Type B pancreatic cell (in vitro differentiated cells): ENCODE measurements at regions not wholly inside any gene's neighbourhood (a gene's known extent, or its start where the extent isn't known, plus 50 kb on each side); places are given as distances from the start of the nearest gene placed in this dataset.

ENCODE experiments used
- DNase-seq: peaks from one replicate; pipeline ENCODE4 v3.0.0; 2021; ENCODE audit warnings: mixed read lengths; ENCODE audit not compliant: unreplicated experiment; ENCODE audit errors: extremely low spot score
- H3K27ac Mint-ChIP-seq: 2 replicates; pipeline ENCODE4 v1.8.0; 2021; ENCODE audit warnings: mild to moderate bottlenecking, mixed read lengths
- H3K27me3 Mint-ChIP-seq: 2 replicates; pipeline ENCODE4 v1.8.0; 2021; ENCODE audit warnings: mixed read lengths
- H3K36me3 Mint-ChIP-seq: 2 replicates; pipeline ENCODE4 v1.8.0; 2021; ENCODE audit warnings: mixed read lengths
- H3K4me1 Mint-ChIP-seq: one replicate; pipeline ENCODE4 v1.8.0; 2021; ENCODE audit warnings: mixed read lengths; ENCODE audit not compliant: unreplicated experiment
- H3K4me3 Mint-ChIP-seq: 2 replicates; pipeline ENCODE4 v1.8.0; 2021; ENCODE audit warnings: mild to moderate bottlenecking, mixed read lengths
- H3K9me3 Mint-ChIP-seq: 2 replicates; pipeline ENCODE4 v1.8.0; 2021; ENCODE audit warnings: mixed read lengths
- CTCF ChIP-seq: fragments of 200-600 bp; sonication (generic); conservative IDR thresholded peaks from 2 replicates; pipeline ENCODE4 v1.5.0; 2021; ENCODE audit warnings: antibody characterized with exemption, mild to moderate bottlenecking

- Mint-ChIP-seq H3K9me3 (no peaks in the 10 kb centered on the region), H3K27ac (no peak overlapping the region), H3K27me3 (peaks cover 2% of the 10 kb centered on the region), H3K36me3 (no peaks in the 10 kb centered on the region), H3K4me3 (no peak overlapping the region), H3K4me1 (peaks cover 4% of the 10 kb centered on the region)
- DNase-seq: no peak
- TF ChIP-seq CTCF: no peak
Observed at GRCh38 chr20:40939667-40940066, 89.0 kb upstream of the TOP1 start.

- DNase-seq: no peak
- no peaks in the 10 kb centered on the region for H3K9me3 Mint-ChIP-seq
- no peaks in the 10 kb centered on the region for H3K36me3 Mint-ChIP-seq
- peaks cover 18% of the 10 kb centered on the region for H3K4me1 Mint-ChIP-seq
- no peak overlapping the region for H3K27ac Mint-ChIP-seq
- H3K4me3 Mint-ChIP-seq: no peak overlapping the region
- peaks cover 15% of the 10 kb centered on the region for H3K27me3 Mint-ChIP-seq
- TF ChIP-seq CTCF: no peak
Observed at GRCh38 chr20:40941133-40941610, 87.5 kb upstream of the TOP1 start.

DNA sequence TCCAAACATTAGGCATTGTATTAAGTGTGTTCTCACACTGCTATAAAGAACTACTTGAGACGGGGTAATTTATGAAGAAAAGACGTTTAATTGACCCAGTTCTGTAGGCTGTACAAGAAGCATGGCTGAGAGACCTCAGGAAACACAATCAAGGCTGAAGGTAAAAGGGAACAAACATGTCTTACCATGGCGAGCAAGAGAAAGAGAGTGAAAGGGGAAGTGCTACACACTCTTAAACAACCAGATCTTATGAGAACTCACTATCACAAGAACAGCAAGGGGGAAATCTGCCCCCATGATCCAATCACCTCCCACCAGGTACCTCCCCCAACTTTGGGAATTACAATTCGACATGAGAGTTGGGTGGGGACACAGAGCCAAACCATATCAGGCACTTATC is 86.6 kb upstream of the TOP1 start:
- no peak for DNase-seq
- Mint-ChIP-seq H3K4me1 (peaks cover 21% of the 10 kb centered on the region), H3K27me3 (peaks cover 17% of the 10 kb centered on the region), H3K4me3 (no peak overlapping the region), H3K9me3 (no peaks in the 10 kb centered on the region), H3K36me3 (no peaks in the 10 kb centered on the region), H3K27ac (no peak overlapping the region)
- TF ChIP-seq CTCF: no peak

- Mint-ChIP-seq H3K4me3 (no peak overlapping the region), H3K27me3 (peaks cover 20% of the 10 kb centered on the region), H3K27ac (no peak overlapping the region), H3K9me3 (no peaks in the 10 kb centered on the region), H3K4me1 (peaks cover 21% of the 10 kb centered on the region), H3K36me3 (no peaks in the 10 kb centered on the region)
- no peak for DNase-seq
- no peak for TF ChIP-seq CTCF
Observed at GRCh38 chr20:40942775-40943174, 85.8 kb upstream of the TOP1 start.

GRCh38 chr20:40943591-40943990 is 85.0 kb upstream of the TOP1 start:
- H3K27me3 Mint-ChIP-seq: peaks cover 20% of the 10 kb centered on the region
- no peak overlapping the region for H3K27ac Mint-ChIP-seq
- no peak for DNase-seq

More at GRCh38 chr20:40943591-40943990, 85.0 kb upstream of the TOP1 start:
- H3K9me3 Mint-ChIP-seq: no peaks in the 10 kb centered on the region
- peaks cover 21% of the 10 kb centered on the region for H3K4me1 Mint-ChIP-seq
- H3K4me3 Mint-ChIP-seq: no peak overlapping the region
- no peak for TF ChIP-seq CTCF
- no peaks in the 10 kb centered on the region for H3K36me3 Mint-ChIP-seq
